ENCODE measurements at regions not wholly inside any gene's neighbourhood (a gene's known extent, or its start where the extent isn't known, plus 50 kb on each side); places are given as distances from the start of the nearest gene placed in this dataset.

DNA sequence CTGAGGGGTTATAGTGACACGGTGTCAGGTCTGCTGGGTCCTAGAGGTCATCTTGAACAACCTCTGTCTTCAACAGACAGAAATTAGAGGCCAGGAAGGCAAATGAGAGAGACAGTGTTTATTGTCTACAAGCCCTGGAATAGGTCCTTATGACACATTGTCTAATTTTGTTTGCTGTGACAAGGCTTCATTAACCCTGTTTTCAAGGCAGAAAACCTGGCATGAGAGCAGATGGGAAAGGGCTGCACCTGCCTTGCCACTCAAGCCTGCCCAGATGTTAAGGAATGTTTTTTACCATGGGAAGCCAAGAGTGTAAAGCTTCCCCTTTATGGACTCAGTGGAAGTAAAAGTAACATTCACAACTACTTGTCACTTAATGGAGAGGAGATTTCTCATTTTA lies 275.3 kb downstream of the KCNS3 start:
- no peak for DNase-seq
- intact Hi-C loops (cut with DNase I; ENCODE audit: low total_unique reads), result no loop called here
- Histone ChIP-seq H3K9me3 (no peaks in the 10 kb centered on the region), H3K36me3 (ENCODE audit: low read depth, missing control alignments) (no peaks in the 10 kb centered on the region), H3K4me1 (no peaks in the 10 kb centered on the region), H3K27ac (no peak overlapping the region), H3K27me3 (no peaks in the 10 kb centered on the region), H3K4me3 (no peak overlapping the region)
- TF ChIP-seq, protein P1, sequence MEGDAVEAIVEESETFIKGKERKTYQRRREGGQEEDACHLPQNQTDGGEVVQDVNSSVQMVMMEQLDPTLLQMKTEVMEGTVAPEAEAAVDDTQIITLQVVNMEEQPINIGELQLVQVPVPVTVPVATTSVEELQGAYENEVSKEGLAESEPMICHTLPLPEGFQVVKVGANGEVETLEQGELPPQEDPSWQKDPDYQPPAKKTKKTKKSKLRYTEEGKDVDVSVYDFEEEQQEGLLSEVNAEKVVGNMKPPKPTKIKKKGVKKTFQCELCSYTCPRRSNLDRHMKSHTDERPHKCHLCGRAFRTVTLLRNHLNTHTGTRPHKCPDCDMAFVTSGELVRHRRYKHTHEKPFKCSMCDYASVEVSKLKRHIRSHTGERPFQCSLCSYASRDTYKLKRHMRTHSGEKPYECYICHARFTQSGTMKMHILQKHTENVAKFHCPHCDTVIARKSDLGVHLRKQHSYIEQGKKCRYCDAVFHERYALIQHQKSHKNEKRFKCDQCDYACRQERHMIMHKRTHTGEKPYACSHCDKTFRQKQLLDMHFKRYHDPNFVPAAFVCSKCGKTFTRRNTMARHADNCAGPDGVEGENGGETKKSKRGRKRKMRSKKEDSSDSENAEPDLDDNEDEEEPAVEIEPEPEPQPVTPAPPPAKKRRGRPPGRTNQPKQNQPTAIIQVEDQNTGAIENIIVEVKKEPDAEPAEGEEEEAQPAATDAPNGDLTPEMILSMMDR (IDR thresholded peaks at IDR 0.05), result no peak
- TF ChIP-seq POLR2A (IDR thresholded peaks at IDR 0.05), result no peak
- WGBS, 2 donors, result 87 to 92% methylated on average over 1 of the region's 1 CpG

GRCh38 chr2:18151237-18151636 lies 272.8 kb downstream of the KCNS3 start:
- no peaks in the 10 kb centered on the region for H3K27me3 ChIP-seq
- intact Hi-C loops (cut with DNase I; ENCODE audit: low total_unique reads), result no loop called here
- no peak overlapping the region for H3K27ac ChIP-seq
- no peaks in the 10 kb centered on the region for H3K4me1 ChIP-seq
- DNase-seq, result no peak
- TF ChIP-seq, protein P1 (IDR thresholded peaks at IDR 0.05), result no peak
- no peak for TF ChIP-seq POLR2A (IDR thresholded peaks at IDR 0.05)
- 64 to 93% methylated on average over 4 of the region's 4 CpGs for WGBS, 2 donors
- H3K9me3 ChIP-seq, result no peaks in the 10 kb centered on the region
- no peaks in the 10 kb centered on the region for H3K36me3 ChIP-seq (ENCODE audit: low read depth, missing control alignments)
- no peak overlapping the region for H3K4me3 ChIP-seq

DNA sequence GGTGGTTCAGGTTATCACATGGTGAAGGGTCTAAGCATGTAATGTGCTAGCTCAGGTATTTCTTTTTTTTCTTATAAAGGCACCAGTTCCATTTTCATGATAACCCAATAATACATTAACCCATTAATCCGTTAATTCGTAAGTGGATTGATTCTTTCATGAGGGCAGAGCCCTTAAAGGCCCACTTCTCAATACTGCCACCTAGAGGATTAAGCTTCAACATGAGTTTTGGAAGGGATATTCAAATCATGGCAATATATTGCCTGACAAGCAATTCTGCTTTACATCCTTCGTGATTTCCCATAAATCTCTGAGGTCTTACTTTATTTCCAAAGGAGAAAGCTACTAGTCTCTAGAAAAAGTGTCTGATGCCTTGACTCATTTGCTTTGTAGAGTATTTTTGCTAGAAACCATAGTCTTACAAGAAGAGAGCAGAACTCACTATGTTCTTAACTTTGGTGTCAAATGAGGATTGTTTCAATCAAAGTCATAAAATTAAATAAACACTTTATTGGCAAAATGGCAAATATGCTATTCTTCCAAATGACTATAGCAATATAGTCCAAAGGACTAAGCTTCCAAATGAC lies 271.3 kb downstream of the KCNS3 start:
- TF ChIP-seq, protein P1 (IDR thresholded peaks at IDR 0.05), result peak in 2 of 3 experiments; percentile 47 to 82
- TF ChIP-seq POLR2A (IDR thresholded peaks at IDR 0.05), result no peak
- WGBS, 2 donors, result 19 to 36% methylated on average over 3 of the region's 3 CpGs
- Histone ChIP-seq H3K27ac (no peak overlapping the region), H3K4me1 (no peaks in the 10 kb centered on the region), H3K9me3 (no peaks in the 10 kb centered on the region), H3K36me3 (ENCODE audit: low read depth, missing control alignments) (no peaks in the 10 kb centered on the region), H3K4me3 (no peak overlapping the region), H3K27me3 (no peaks in the 10 kb centered on the region)
- intact Hi-C loops (cut with DNase I; ENCODE audit: low total_unique reads), result no loop called here
- no peak for DNase-seq

- no peak for TF ChIP-seq POLR2A (IDR thresholded peaks at IDR 0.05)
- no peak for DNase-seq
- WGBS, 2 donors, result 30 to 33% methylated on average over 6 of the region's 6 CpGs
- Histone ChIP-seq H3K4me1 (no peaks in the 10 kb centered on the region), H3K9me3 (no peaks in the 10 kb centered on the region), H3K4me3 (no peak overlapping the region), H3K27ac (no peak overlapping the region), H3K36me3 (ENCODE audit: low read depth, missing control alignments) (no peaks in the 10 kb centered on the region), H3K27me3 (no peaks in the 10 kb centered on the region)
- intact Hi-C loops (cut with DNase I; ENCODE audit: low total_unique reads), result no loop called here
Observed at GRCh38 chr2:18136881-18137475, 258.5 kb downstream of the KCNS3 start.

DNA sequence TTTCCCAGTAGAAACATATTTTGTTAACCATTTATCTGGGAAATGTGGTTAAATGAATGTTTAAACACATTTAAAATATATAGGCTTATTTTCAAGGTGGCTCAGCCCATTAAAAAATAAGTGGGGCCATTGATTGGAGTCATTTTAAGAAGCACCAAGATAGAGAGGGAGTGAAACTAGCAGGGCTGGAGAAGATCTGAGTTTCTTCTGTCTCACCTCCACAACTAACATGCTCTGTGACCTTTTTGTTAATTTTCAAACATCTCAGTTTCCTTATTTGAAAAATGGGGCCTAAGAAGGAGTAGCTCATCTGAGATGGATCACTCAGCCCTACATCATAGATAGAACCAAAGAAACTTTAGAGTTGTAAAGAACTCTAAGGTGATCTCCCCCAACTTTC lies 254.8 kb downstream of the KCNS3 start:
- Histone ChIP-seq H3K36me3 (ENCODE audit: low read depth, missing control alignments) (no peaks in the 10 kb centered on the region), H3K4me1 (peaks cover 4% of the 10 kb centered on the region), H3K9me3 (no peaks in the 10 kb centered on the region), H3K27me3 (no peaks in the 10 kb centered on the region), H3K27ac (no peak overlapping the region), H3K4me3 (no peak overlapping the region)
- no peak for TF ChIP-seq POLR2A (IDR thresholded peaks at IDR 0.05)
- TF ChIP-seq, protein P1 (IDR thresholded peaks at IDR 0.05), result no peak
- intact Hi-C loops (cut with DNase I; ENCODE audit: low total_unique reads), result no loop called here
- no peak for DNase-seq

All from testis (tissue), 2 donors.